GM10266 (cell line): ENCODE measurements at regions not wholly inside any gene's neighbourhood (a gene's known extent, or its start where the extent isn't known, plus 50 kb on each side); places are given as distances from the start of the nearest gene placed in this dataset.

Experiments
- DNase-seq: peaks from one replicate; pipeline ENCODE4 v3.0.0; 2012; ENCODE audit errors: extremely low spot score
- CTCF ChIP-seq: IDR thresholded peaks from 2 replicates; pipeline ENCODE4 v1.5.1; 2012; ENCODE audit warnings: mild to moderate bottlenecking, low read depth; ENCODE audit not compliant: control insufficient read depth, insufficient read depth; ENCODE audit errors: missing control alignments

- DNase-seq = no peak
- TF ChIP-seq CTCF = no peak
Observed at GRCh38 chrX:5250106-5250505, 978.6 kb downstream of the NLGN4X start.

GRCh38 chrX:5242091-5242790 lies 986.4 kb downstream of the NLGN4X start:
- TF ChIP-seq CTCF = no peak
- no peak for DNase-seq

- no peak for TF ChIP-seq CTCF
- no peak for DNase-seq
Observed at GRCh38 chrX:5236749-5237148, 991.9 kb downstream of the NLGN4X start.

GRCh38 chrX:5236096-5236495 lies 992.6 kb downstream of the NLGN4X start:
- no peak for TF ChIP-seq CTCF
- DNase-seq = no peak

- no peak for DNase-seq
- TF ChIP-seq CTCF = no peak
Observed at GRCh38 chrX:5233830-5234229, 994.8 kb downstream of the NLGN4X start.

GRCh38 chrX:5220421-5220820 lies 1008.2 kb downstream of the NLGN4X start:
- no peak for TF ChIP-seq CTCF
- DNase-seq = no peak

GRCh38 chrX:5194806-5195205 lies 1033.9 kb downstream of the NLGN4X start:
- DNase-seq = no peak
- TF ChIP-seq CTCF = no peak
